ENCODE measurements at regions not wholly inside any gene's neighbourhood (a gene's known extent, or its start where the extent isn't known, plus 50 kb on each side); places are given as distances from the start of the nearest gene placed in this dataset.
"Not testable (repeated sequence)": the region's sequence is repeated elsewhere in the genome, so short reads cannot be mapped to it uniquely, and the experiment has no call there.

DNA sequence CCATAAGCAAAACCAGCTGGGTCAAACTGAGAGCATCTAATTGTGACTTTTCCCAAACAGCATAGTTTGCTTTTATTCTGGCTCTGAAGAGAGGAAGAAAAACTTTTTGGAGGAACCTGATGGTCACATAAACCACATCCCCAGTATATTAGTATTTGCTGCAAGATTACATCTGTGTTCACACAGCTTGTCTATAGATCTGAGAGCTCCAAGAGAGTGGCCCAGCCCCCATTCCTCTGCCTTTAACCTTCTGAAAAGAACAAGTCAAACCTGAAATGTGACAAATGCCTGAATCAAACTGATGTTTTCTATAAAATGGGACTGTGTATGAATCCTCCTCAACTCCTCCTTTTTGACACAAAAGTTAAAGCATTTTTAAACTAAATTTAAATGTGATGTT is 435.2 kb downstream of the ZNF479 start:
- not testable (repeated sequence) for DNase-seq

DNA sequence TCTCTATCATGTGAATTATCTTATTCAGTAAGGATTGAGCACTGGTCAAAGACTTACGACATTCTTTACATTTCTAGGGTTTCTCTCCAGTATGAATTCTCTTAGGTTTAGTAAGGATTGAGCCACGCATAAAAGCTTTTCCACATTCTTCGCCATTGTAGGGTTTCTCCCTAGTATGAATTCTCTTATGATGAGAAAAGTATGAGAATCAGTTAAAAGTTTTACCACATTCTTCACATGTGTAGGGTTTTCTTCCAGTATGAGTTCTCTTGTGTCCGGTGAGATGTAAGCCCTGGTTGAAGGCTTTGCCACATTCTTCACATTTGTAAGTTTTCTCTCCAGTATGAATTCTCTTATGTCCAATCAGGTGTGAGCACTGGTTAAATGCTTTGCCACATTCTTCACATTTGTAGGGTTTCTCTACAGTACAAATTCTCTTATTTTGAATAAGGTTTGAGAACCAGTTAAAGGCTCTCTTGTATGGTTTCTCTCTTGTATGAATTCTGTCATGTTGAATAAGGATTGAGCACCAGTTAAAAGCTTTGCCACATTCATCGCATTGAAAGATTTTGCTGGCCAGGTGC is 445.9 kb downstream of the ZNF479 start:
- DNase-seq, result no peak

DNA sequence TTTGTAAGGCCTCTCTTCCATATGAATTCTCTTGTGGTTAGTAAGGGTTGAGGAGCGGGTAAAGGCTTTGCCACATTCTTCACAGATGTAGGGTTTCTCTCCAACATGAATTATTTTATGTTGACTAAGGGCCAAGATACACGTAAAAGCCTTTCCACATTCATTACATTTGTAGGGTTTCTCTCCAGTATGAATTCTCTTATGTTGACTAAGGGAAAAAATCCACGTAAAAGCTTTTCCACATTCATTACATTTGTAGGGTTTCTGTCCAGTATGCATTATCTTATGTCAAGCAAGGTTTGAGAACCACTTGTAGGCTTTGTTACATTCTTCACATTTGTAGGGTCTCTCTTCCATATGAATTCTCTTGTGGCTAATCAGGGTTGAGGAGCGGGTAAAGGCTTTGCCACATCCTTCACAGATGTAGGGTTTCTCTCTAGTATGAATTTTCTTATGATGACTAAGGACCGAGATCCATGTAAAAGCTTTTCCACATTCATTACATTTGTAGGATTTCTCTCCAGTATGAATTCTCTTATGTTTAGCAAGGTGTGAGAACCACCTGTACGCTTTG is 493.0 kb downstream of the ZNF479 start:
- no peak for DNase-seq

DNA sequence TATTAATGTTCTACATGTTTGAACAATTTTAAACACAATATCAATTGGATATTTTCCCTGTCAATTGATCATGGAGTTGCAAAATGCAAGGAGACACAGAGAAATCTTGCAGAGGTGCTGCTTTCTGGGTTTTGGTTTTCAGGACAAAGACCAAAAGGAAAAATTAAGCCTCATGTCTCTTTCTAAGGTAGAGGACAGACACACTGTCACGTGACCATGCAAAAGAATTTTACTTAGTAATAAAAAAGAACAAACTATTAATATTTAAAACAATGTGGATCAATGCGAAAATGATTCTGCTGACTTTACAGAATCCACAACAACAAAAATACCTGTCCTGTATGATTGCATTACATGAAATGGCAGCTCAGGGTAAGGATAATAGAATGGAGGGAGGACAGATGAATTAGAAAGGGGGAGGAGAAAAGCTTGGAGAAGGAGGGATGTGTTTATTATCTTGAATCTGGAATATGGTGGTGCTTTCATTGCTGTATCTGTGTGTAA is 493.7 kb upstream of the NUPR2 start:
- no peak for DNase-seq

DNA sequence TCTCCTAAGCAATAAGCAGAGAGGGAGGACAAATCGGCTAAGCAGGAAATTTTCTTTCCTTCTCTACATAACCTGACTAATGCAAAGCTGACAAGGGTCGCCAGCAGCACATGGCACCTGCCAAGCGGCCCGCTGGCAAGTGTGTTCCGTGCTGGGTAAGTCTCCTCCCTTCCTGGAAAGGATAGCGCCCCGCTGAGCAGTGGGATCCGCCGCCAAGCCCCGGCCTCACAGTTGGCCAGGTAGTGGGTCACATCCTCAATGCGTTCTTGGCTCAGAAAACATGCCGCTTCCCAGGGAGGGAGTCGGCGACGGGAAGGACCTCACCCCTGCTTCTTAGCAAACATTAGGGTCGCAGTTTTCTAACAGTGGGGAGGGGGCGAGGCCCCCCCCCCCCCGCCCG is 488.9 kb upstream of the NUPR2 start:
- no peak for DNase-seq

DNA sequence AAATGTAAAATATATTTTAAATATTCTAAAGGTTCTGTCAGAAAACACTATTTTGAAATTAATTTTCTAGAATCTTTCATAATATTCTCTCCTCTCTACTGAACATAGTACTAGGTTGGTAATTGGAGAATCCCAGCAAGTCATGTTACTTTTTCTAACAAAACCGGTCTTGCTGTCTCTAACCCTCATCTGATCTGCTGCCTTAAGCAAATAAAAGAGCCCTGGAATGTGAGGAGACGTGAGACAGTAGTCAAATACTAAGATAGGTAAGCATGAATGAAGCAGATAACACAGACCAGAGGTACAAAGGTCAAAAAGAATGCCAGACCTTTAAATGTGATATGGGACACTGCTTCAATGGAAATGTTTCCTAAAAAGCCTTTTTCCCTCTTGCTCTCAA is 462.4 kb upstream of the NUPR2 start:
- no peak for DNase-seq

DNA sequence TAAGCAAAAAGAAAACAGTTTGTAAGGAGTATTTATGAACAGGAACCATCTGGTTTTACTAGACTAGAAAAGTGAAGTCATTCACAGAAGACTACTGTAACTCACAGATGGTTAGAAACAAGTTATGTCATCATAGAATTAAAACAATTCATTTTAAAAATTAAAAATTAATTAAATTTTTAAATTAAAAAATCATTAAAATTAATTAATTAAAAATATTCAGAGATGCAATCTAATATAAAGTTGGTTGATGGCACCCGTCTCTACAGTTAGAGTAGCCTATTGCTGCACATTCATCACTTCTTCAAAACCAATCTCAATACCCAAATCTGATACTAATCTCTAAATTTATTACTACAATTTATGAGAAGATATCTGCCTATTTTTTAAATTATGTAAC is 454.8 kb upstream of the NUPR2 start:
- no peak for DNase-seq

DNA sequence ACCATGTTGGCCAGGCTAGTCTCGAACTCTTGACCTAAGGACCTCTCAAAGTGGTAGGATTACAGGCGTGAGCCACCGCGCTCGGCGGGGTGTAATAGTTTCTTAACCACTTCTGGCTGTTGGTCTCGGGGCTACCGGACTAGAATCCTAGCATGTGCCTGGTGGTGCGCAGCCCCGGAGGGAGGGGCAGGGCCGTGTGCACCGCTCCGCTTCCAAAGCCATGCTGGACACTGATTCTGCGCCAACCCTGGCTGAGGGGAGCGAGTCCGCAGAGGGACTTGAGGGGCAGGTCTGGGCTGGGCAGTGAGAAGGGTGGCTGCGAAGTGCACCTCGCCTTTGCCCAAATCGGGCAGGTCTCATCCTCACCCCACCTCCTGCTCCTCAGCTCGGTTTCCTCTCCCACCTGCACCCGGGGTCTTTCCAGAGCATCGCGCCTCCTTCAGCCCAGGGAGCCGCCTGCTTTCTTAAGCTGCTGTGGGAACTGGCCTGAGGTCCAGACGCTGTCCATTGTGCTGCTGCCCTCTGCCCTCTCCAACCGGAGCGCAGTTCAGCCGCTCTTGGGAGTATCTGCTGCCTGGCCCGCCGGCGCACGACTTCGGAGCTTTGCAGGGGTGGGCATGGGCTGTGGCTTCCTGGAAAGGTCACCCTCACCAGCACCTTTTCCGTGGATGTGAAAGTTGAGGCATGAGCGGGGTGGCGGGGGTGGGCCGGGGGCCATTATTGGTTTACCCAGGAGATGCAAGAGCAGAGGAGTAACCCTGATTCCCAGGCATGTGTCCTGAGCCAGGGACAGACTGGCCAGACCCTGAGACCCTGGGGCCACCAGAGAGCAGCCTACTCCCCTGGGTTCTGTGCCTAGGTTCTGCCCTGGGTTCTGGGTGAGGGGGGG is 422.6 kb upstream of the NUPR2 start:
- no peak for DNase-seq

DNA sequence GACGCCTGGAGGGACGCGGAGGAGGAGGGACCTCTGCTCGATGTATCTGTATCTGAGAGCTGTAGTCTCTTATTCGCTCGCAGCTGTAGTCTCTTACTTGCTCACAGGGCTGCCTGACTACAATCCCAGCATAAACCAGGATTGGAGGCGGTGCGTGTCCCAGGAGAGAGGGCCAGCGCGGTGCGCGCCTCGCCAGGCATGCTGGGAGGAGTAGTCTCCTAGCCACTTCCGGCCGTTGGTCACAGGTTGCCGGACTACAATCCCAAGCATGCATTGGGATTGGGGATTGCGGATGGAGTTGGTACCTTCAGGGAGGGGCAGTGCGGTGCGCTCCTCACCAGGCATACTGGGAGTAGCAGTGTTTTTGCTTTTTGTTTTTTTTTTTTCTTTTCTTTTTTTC is 421.7 kb upstream of the NUPR2 start:
- no peak for DNase-seq

DNA sequence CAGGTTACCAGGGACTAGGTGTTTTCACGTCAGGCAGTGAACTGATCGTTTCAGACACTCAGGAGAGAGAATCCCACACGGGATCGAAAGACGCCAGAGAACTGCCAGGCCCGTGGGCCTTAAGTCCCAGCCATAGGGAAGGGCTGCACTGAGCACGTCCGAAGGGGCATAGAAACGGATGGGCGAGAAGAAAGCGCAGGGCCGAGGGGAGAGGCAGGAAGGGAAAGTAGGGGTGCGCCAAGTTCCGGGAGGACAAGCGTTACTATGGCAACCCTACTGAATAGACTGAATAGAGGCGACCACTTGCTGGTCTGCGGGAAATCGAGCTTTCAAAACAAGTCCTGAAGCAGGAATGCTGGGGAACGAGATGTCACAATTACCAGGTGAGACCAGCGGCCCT is 421.3 kb upstream of the NUPR2 start:
- DNase-seq, result no peak

DNA sequence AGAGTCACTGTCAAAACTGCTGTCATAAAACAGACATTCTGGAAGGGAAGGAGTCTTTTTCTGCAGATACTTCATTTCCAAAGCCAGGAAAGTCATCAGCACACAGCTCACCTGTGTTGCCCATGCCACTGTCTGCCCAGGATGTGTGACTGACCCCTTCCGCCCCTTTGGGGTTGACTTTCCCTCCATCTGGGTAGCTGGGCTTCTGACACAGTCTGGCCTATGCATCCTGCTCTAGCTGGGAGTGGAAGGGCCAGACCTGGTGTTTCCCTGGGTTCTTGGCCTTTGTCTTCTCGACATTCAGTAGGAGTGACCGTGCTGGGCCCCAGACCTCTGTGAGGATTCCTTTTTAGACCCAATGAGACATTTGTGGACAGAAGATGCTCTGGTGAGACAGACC is 378.9 kb upstream of the NUPR2 start:
- DNase-seq, result no peak

DNA sequence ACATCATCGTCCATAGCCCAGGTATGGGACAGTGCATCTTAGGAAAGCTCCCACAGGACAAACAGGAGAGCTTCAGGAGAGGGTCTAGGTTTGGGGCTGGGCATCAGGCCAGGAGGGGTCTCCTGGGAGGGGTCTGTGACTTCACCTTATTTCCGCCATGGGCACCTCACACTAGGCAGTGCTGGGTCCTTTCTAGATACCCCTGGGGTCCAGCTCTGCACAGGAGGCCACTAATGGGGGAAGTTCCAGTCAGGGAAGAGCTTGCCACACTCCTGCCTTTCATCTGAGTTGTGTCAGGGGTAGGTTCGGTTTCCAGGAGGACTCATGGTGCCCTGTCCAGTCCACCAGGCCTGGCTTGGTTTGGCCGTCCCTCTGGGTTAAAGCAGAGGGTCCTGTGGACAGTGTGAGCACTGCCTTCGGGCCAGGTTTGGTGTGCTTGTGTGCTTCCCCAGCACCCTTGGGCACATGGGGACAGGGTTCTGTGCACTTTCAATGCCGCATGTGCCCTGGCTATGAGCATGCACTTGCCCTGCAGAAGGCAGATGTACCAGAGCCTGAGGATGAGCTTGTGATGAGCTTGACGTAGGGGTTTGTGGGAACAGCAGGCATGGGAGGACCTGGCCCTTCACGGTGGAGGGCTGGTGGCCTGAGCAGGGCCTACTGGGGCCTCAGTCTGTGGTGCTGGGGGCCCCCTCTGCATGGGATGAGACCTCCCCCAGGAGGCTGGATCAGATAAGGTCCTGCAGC is 377.7 kb upstream of the NUPR2 start:
- DNase-seq, result no peak

DNA sequence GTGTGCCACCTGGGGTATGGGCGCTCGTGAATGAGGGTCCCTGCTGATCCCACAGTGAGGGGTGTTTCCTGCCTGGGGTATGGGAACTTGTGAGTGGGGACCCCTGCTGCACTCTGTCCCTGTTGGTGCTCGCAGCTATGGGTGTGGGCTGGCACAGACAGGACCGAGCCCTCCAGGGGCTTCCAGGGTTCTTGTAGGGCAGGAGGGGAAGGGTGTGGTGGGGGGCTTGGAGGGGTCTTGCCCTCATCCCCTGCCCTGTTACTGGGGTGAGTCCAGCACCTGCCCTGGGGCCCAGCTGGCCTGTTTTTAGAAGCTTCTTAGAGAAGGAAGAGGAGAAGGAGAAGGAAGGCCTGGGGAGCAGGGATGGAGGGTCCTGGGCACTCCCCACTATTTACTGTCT is 377.0 kb upstream of the NUPR2 start:
- DNase-seq, result no peak

DNA sequence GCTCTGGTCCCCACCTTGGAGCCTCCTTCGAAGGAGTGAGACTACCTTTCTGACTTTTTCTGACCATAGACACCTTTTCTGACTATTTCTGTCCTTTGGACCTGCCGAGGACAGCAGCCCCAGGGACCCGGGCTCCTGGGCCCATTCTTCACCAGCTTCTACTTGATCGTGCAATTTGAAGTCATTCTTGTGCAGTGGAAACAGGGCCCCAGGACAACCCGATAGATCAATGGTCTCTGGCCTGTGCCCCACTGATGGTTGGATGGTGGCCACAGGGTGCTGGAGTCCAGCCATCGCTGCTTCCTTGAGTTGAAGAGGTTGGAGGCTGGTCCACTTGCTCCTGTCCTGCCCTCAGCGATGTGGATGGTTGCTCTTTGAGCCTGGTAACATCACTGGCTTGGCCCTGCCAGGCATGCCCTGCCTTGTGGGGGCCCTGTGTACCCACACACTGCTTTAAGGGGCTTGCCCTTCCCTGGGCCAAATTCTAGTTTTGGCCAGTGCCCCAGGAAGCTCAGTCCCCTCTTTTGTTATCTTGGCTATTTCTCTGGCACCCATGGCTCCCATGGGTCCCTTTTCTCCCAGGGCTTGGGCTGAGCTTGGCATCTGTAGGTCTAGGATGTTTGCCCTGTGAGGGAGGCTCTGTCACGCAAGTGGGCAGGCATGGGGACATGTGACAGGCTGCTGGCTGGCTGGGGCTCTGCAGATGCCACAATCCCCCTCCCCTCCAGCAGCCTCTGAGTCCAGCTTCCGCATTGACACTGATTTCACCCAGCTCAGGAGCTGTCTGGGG is 375.6 kb upstream of the NUPR2 start:
- no peak for DNase-seq

DNA sequence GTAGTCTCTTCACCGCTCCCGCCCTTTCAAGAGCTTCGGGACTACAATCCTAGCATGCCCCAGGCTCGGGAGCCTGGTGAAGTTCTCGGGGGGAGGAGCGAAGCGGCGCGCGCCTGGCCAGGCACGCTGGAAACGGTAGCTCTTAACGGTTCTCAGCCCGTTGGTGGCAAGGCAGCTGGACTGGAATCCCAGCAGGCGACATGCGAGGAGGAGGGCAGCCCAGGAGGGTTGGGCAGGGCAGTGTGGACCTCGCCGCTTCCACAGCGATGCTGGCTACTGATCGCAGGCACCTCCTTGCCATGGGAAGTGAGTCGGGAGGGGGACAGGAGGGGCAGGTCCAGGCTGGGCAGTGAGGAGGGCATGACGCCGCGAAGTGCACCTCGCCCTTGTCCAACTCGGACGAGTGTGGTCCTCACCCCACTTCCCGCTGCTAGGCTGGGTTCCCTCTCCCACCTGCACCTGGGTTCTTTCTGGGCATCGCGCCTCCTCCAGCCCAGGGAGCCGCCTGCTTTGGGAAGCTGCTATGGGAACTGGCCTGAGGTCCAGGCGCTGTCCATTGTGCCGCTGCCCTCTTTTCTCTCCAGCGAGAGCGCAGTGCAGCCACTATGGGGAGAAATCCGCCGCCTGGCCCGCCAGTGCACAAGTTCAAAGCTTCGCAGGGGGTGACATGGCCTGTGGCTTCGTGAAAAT is 367.8 kb upstream of the NUPR2 start:
- DNase-seq, result no peak

DNA sequence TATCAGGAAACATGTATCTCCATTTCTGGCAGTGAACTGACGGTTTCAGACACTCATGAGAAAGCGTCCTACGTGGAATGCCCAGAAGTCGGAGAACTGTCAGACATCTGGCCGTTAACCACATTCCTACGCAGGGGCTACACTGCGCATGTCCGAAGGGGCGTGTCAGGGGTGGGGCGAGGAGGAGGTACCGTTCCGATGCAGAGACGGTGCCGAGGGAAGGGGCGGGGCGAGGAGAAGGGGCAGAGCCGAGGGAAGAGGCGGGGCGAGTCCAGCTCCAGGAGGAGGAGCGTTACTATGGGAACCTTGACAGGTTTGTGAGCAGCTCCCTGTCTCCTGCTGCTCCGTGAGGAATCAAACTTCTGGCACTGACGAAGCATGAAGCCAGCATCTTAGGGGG is 366.9 kb upstream of the NUPR2 start:
- no peak for DNase-seq

DNA sequence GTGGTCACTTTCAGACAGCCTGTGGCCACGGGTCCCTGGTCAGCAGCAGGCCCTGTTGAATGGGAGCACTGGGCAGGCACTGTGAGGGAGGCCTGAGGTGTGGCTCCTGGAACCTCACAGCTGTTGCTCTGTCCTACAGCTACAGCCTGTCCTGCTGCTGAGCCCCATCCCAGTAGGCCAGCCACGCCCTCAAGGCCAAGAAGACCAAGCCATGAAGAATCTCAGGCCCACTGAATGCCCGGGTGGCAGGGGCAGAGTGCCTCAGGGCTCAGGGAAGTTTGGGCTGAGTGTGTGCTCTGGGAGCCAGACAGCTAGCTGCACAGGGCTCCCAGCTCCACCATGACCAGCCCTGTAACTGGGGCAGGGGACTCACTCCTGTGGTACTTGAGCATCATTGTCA is 363.5 kb upstream of the NUPR2 start:
- no peak for DNase-seq

DNA sequence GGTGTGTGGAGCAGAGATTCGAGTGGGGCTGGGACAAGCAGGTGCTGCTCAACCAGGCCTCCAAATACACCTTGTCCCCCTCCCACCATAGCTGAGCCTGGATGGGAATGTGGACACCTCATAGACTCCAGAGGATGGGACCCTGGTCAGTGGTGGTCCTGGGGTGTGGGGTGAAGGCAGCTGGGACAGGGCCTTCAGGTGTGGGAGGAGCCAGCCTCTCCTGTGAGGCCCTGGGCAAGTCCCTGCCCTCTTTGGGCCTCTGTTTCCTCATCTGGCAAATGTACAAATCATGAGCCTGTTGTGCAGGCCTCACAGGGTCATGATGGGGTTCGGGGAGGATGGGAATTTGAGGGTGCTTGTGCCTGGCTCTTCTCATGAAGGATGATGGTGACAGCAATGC is 362.9 kb upstream of the NUPR2 start:
- no peak for DNase-seq

DNA sequence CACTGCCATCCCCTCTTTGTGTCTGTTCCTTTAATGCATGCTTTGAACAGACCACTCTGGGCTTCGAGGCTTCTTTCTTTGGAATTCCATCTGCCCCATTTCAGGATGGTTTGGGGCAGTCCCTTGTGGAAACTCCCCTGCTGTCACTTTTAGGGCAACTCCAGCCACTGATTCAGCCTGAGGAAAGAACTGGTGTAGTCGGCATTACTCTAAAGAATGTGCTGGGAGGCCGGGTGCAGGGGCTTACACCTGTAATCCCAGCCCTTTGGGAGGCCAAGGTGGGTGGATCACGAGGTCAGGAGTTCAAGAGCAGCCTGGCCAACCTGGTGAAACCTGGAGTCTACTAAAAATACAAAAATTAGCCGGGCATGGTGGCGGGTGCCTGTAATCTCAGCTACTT is 358.1 kb upstream of the NUPR2 start:
- no peak for DNase-seq

DNA sequence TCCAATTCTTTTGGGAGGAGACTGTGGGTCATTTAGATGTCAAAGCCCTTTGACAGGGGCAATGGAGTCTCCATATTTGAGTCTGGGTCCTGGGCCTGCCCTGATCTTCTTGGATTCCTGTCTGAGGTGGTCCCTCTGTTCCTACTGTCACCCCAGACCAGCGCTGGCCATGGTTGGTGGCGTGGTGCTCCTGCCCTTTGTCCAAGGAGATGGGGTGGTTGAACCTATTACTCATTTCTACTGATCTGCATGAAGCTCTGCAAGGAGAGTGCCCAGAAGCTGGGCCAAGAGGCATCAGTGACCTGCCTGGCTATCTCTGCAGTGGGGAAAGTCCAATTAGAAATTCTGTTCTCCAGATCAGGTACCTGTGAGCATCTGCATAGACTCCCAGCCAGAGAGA is 355.6 kb upstream of the NUPR2 start:
- DNase-seq, result no peak

DNA sequence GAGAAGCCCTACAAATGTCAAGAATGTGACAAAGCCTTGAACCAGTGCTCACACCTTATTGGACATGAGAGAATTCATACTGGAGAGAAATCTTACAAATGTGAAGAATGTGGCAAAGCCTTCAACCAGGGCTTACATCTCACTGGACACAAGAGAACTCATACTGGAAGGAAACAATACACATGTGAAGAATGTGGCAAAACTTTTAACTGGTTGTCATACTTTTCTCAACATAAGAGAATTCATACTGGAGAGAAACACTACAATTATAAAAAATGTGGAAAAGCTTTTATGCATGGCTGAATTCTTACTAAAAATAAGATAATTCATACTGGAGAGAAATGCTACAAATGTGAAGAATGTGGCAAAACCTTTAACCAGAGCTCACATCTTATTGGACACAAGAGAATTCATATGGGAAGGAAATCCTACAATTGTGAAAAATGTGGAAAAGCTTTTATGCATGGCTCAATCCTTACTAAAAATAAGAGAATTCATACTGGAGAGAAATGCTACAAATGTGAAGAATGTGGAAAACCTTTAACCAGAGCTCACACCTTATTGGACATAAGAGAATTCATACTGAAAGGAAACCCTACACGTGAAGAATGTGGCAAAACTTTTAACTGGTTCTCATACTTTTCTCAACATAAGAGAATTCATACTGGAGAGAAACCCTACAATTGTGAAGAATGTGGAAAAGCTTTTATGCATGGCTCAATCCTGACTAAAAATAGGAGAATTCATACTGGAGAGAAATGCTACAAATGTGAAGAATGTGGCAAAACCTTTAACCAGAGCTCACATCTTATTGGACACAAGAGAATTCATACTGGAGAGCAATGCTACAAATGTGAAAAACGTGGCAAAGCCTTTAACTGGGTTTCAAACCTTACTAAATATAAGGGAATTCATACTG is 350.6 kb upstream of the NUPR2 start:
- DNase-seq, result not testable (repeated sequence)
